ENCODE measurements at regions not wholly inside any gene's neighbourhood (a gene's known extent, or its start where the extent isn't known, plus 50 kb on each side); places are given as distances from the start of the nearest gene placed in this dataset.

GRCh38 chr2:187056416-187057334, 207.7 kb upstream of the ZSWIM2 start:
- no TSS peak for BruUV-seq (replicated peaks)
- Histone ChIP-seq H3K4me3 (no peak overlapping the region), H3K79me2 (ENCODE audit: control insufficient read depth, insufficient read depth, low read length) (no peaks in the 10 kb centered on the region), H3K9me3 (replicated peaks; ENCODE audit: control insufficient read depth, insufficient read depth, low read depth, low read length) (no peaks in the 10 kb centered on the region), H2AFZ (ENCODE audit: low read depth, low read length) (no peak overlapping the region), H3K36me3 (ENCODE audit: control insufficient read depth, insufficient read depth, low read length) (no peaks in the 10 kb centered on the region), H3K4me2 (ENCODE audit: insufficient read depth, low read length) (no peak overlapping the region), H3K4me1 (replicated peaks in 1 of 2; ENCODE audit: control insufficient read depth in 2 of 2, insufficient read depth in 2 of 2, low read length in 2 of 2) (no peaks in the 10 kb centered on the region), H3K9ac (ENCODE audit: insufficient read depth in 1 of 2, low read depth in 2 of 2, low read length in 2 of 2) (no peak overlapping the region), H3K27me3 (ENCODE audit: control insufficient read depth in 2 of 2, insufficient read depth in 2 of 2, low read length in 2 of 2) (no peaks in the 10 kb centered on the region), H3K9me1 (ENCODE audit: control insufficient read depth, insufficient read depth, low read length) (no peaks in the 10 kb centered on the region), H4K20me1 (replicated peaks; ENCODE audit: control insufficient read depth, insufficient read depth, low read length) (no peaks in the 10 kb centered on the region), H3K27ac (ENCODE audit: extremely low read depth, low read depth, low read length) (no peak overlapping the region)
- ChIA-PET POLR2A (interaction anchor here (1.0 kb wide), 1 partner anchor 14 kb away, joined by 4 read pairs; no protein-coding TSS in a partner anchor), CTCF (ENCODE audit: low intra/inter-chr PET ratio) (no interaction called here)
- in situ Hi-C loops (cut with MboI) = no loop called here
- intact Hi-C loops (cut with micrococcal nuclease) = no loop called here
- WGBS (ENCODE audit: insufficient coverage, low coverage, missing lambda C conversion rate) = 42% methylated on average over 4 of the region's 4 CpGs
- DNase-seq (ENCODE audit: extremely low read depth in 1 of 4, low spot score in 3 of 4) (no peak), ATAC-seq (no peak), FAIRE-seq (no peak)
- TF ChIP-seq HNRNPLL (IDR thresholded peaks at IDR 0.05; ENCODE audit: low read depth, low read length, poor library complexity, severe bottlenecking) (no peak), ELF4 (CRISPR knock-in tag; IDR thresholded peaks at IDR 0.05) (no peak), GTF3C2 (IDR thresholded peaks at IDR 0.05; ENCODE audit: borderline replicate concordance, extremely low read depth, insufficient read length) (no peak), ZNF780A (CRISPR knock-in tag; IDR thresholded peaks at IDR 0.05) (no peak), MAFK (IDR thresholded peaks at IDR 0.05; ENCODE audit: low read length) (peak; percentile 95), AFF1 (IDR thresholded peaks at IDR 0.05; ENCODE audit: low read depth in 1 of 2, partially characterized antibody in 2 of 2) (no peak), SMARCC2 (IDR thresholded peaks at IDR 0.05; ENCODE audit: low read depth) (no peak), ZNF239 (CRISPR knock-in tag; IDR thresholded peaks at IDR 0.05) (no peak), CREBBP (IDR thresholded peaks at IDR 0.05; ENCODE audit: low read depth, low read length) (no peak), CAMTA2 (CRISPR knock-in tag; conservative IDR thresholded peaks at IDR 0.05) (no peak), ZNF184 (CRISPR knock-in tag; IDR thresholded peaks at IDR 0.05) (no peak), ZNF75A (CRISPR knock-in tag; IDR thresholded peaks at IDR 0.05) (no peak), RFX1 (IDR thresholded peaks at IDR 0.05) (peak; percentile 75), POLR2G (IDR thresholded peaks at IDR 0.05; ENCODE audit: low read depth, low read length) (no peak), EP300 (IDR thresholded peaks at IDR 0.05; ENCODE audit: low read length) (no peak), XRCC5 (IDR thresholded peaks at IDR 0.05; ENCODE audit: low read depth, low read length) (no peak)

Data from K562 (cell line).